CD14-positive monocyte (primary cell): ENCODE measurements at regions not wholly inside any gene's neighbourhood (a gene's known extent, or its start where the extent isn't known, plus 50 kb on each side); places are given as distances from the start of the nearest gene placed in this dataset.

Experiments used
- DNase-seq, 3 donors: peaks; one replicate each; pipeline ENCODE4 v3.0.0-alpha.2; 2011 to 2022
- H2AFZ ChIP-seq: 2 replicates; pipeline ENCODE4 v1.6.0; 2012; ENCODE audit warnings: mild to moderate bottlenecking, low read depth, low read length, inconsistent platforms; ENCODE audit not compliant: insufficient read depth, poor library complexity, severe bottlenecking
- H3K27ac ChIP-seq, 2 donors: 1 replicate in 1 of 2; 2 replicates in 1 of 2; pipeline ENCODE4 v1.5.1; 2012 to 2013; ENCODE audit warnings: low read length in 2 of 2, control low read depth in 1 of 2, inconsistent platforms in 1 of 2, low read depth in 1 of 2, mild to moderate bottlenecking in 1 of 2
- H3K27me3 ChIP-seq, 2 donors: one replicate each; pipeline versions ENCODE4 v1.6.0 to v1.6.1; 2011 to 2013; ENCODE audit warnings: low read length in 2 of 2; ENCODE audit not compliant: control insufficient read depth in 2 of 2, insufficient read depth in 2 of 2
- H3K36me3 ChIP-seq, 2 donors: replicated peaks in 1 of 2; 1 replicate in 1 of 2; 2 replicates in 1 of 2; pipeline versions ENCODE4 v1.5.1 to v1.6.1; 2012 to 2013; ENCODE audit warnings: low read length in 2 of 2, control low read depth in 1 of 2, inconsistent platforms in 1 of 2, mild to moderate bottlenecking in 1 of 2; ENCODE audit not compliant: insufficient read depth in 2 of 2, control insufficient read depth in 1 of 2
- H3K4me1 ChIP-seq, 2 donors: 1 replicate in 1 of 2; 2 replicates in 1 of 2; pipeline versions ENCODE4 v1.5.1 to v1.6.1; 2012 to 2013; ENCODE audit warnings: low read length in 2 of 2, control low read depth in 1 of 2, inconsistent platforms in 1 of 2, mild to moderate bottlenecking in 1 of 2, moderate library complexity in 1 of 2; ENCODE audit not compliant: insufficient read depth in 2 of 2, control insufficient read depth in 1 of 2
- H3K4me2 ChIP-seq: replicated peaks from 2 replicates; pipeline ENCODE3; 2012; ENCODE audit warnings: low read length, moderate library complexity, mild to moderate bottlenecking; ENCODE audit not compliant: poor library complexity, severe bottlenecking; ENCODE audit errors: extremely low read depth
- H3K4me3 ChIP-seq, 3 experiments: fragments of 200-600 bp in 1 of 3; sonication (generic) in 1 of 3; replicated peaks in 1 of 3; 1 replicate in 2 of 3; 2 replicates in 1 of 3; pipeline ENCODE4 v1.5.1; 2011 to 2013; ENCODE audit warnings: low read length in 3 of 3, mild to moderate bottlenecking in 3 of 3, control low read depth in 2 of 3, low read depth in 2 of 3, inconsistent platforms in 1 of 3, moderate library complexity in 1 of 3
- H3K79me2 ChIP-seq: 2 replicates; pipeline ENCODE4 v1.6.0; 2012; ENCODE audit warnings: mild to moderate bottlenecking, control low read depth, inconsistent platforms, low read length, moderate library complexity; ENCODE audit not compliant: insufficient read depth
- H3K9ac ChIP-seq: 2 replicates; pipeline ENCODE4 v1.6.0; 2017; ENCODE audit warnings: low read length, mild to moderate bottlenecking; ENCODE audit not compliant: insufficient read depth, poor library complexity, severe bottlenecking
- H3K9me3 ChIP-seq, 2 donors: replicated peaks in 1 of 2; 1 replicate in 1 of 2; 2 replicates in 1 of 2; pipeline versions ENCODE4 v1.5.1 to v1.6.1; 2012 to 2013; ENCODE audit warnings: low read length in 2 of 2, control low read depth in 1 of 2; ENCODE audit not compliant: control insufficient read depth in 1 of 2, insufficient read depth in 1 of 2
- H4K20me1 ChIP-seq: 2 replicates; pipeline ENCODE4 v1.6.0; 2012; ENCODE audit warnings: mild to moderate bottlenecking, low read length, control low read depth, moderate library complexity; ENCODE audit not compliant: insufficient read depth
- H3K27ac Mint-ChIP-seq, 7 donors: one replicate each; pipeline ENCODE4 v1.8.0; 2020; ENCODE audit warnings: mild to moderate bottlenecking in 7 of 7, mixed read lengths in 7 of 7, moderate library complexity in 6 of 7, inconsistent platforms in 2 of 7
- H3K27me3 Mint-ChIP-seq, 3 donors: one replicate each; pipeline ENCODE4 v1.8.0; 2021 to 2022; ENCODE audit warnings: low read depth in 3 of 3, mild to moderate bottlenecking in 3 of 3, mixed read lengths in 3 of 3, moderate library complexity in 3 of 3, inconsistent platforms in 1 of 3
- H3K36me3 Mint-ChIP-seq, 2 donors: one replicate each; pipeline ENCODE4 v1.8.0; 2020; ENCODE audit warnings: mixed read lengths in 2 of 2, inconsistent platforms in 1 of 2, mild to moderate bottlenecking in 1 of 2
- H3K4me1 Mint-ChIP-seq: one replicate; pipeline ENCODE4 v1.8.0; 2020; ENCODE audit warnings: mild to moderate bottlenecking, mixed read lengths
- H3K4me3 Mint-ChIP-seq, 2 donors: one replicate each; pipeline ENCODE4 v1.8.0; 2020; ENCODE audit warnings: mild to moderate bottlenecking in 2 of 2, mixed read lengths in 2 of 2, moderate library complexity in 1 of 2
- H3K9me3 Mint-ChIP-seq, 7 donors: one replicate each; pipeline ENCODE4 v1.8.0; 2020 to 2022; ENCODE audit warnings: mixed read lengths in 7 of 7, mild to moderate bottlenecking in 6 of 7, moderate library complexity in 6 of 7, inconsistent platforms in 2 of 7
- WGBS: methylation state at CpG from one replicate; pipeline ENCODE4 v1.1.5; 2013; ENCODE audit warnings: missing lambda C conversion rate; ENCODE audit not compliant: insufficient coverage; 5-methylcytosine and 5-hydroxymethylcytosine counted together
- intact Hi-C, 2 donors: fragments of 100-400 bp; cut with micrococcal nuclease; formaldehyde crosslinking; loops; one replicate each; pipeline versions ENCODE4 v1.15.0 to v1.15.1; 2023
- TF ChIP-seq, protein P1 (sequence below): fragments of 200-600 bp; IDR thresholded peaks from one replicate; pipeline ENCODE4 v1.8.0; 2022; ENCODE audit warnings: antibody characterized with exemption, mild to moderate bottlenecking

GRCh38 chr5:4017076-4017803 is 421.6 kb downstream of the IRX1 start:
- peaks cover 3 to 13% (median 11%) of the 10 kb centered on the region in 7 donors for H3K9me3 Mint-ChIP-seq

DNA sequence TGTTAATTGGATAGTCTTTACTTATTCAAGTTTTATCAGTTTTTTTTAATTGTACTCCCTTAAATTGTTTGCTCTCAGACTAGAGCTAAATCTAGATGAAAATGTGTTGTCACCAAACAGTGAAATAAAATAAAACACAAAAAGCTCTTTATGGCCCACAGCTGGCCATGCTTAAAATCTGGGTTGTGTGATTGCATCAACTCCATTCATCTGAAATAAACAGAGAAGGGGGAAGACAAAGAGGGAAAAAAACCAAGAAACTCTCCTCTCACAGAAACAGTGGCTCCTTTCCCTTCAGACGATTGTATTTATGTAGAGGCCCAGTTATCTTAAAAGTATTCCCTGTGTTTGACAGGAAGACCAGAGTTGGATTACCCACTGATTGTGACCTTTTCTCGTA is 422.4 kb downstream of the IRX1 start:
- peaks cover 5 to 18% (median 11%) of the 10 kb centered on the region in 7 donors for H3K9me3 Mint-ChIP-seq

More at GRCh38 chr5:4017076-4017803, 421.6 kb downstream of the IRX1 start:
- H3K9ac ChIP-seq: no peak overlapping the region
- Mint-ChIP-seq H3K27me3 (peaks cover 1 to 5% (median 4%) of the 10 kb centered on the region in 3 donors), H3K4me3 (no peak overlapping the region), H3K36me3 (no peaks in the 10 kb centered on the region), H3K4me1 (peaks cover 7% of the 10 kb centered on the region), H3K27ac (no peak overlapping the region)
- no peaks in the 10 kb centered on the region for H4K20me1 ChIP-seq
- no peak overlapping the region for H3K4me2 ChIP-seq
- TF ChIP-seq, protein P1, sequence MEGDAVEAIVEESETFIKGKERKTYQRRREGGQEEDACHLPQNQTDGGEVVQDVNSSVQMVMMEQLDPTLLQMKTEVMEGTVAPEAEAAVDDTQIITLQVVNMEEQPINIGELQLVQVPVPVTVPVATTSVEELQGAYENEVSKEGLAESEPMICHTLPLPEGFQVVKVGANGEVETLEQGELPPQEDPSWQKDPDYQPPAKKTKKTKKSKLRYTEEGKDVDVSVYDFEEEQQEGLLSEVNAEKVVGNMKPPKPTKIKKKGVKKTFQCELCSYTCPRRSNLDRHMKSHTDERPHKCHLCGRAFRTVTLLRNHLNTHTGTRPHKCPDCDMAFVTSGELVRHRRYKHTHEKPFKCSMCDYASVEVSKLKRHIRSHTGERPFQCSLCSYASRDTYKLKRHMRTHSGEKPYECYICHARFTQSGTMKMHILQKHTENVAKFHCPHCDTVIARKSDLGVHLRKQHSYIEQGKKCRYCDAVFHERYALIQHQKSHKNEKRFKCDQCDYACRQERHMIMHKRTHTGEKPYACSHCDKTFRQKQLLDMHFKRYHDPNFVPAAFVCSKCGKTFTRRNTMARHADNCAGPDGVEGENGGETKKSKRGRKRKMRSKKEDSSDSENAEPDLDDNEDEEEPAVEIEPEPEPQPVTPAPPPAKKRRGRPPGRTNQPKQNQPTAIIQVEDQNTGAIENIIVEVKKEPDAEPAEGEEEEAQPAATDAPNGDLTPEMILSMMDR: no peak
- no peaks in the 10 kb centered on the region for H3K79me2 ChIP-seq
- H3K36me3 ChIP-seq: no peaks in the 10 kb centered on the region
- H3K4me3 ChIP-seq: no peak overlapping the region
- intact Hi-C loops: no loop called here
- H3K27me3 ChIP-seq: no peaks in the 10 kb centered on the region
- no CpG with 5 or more reads among the region's 5 CpGs for WGBS
- no peak for DNase-seq
- H2AFZ ChIP-seq: no peak overlapping the region
- H3K9me3 ChIP-seq: peaks cover 0 to 11% of the 10 kb centered on the region in 2 donors
- no peak overlapping the region for H3K27ac ChIP-seq
- no peaks in the 10 kb centered on the region for H3K4me1 ChIP-seq

More for the DNA sequence above, 422.4 kb downstream of the IRX1 start:
- no peak for DNase-seq
- no peaks in the 10 kb centered on the region for H3K36me3 ChIP-seq
- H3K4me3 ChIP-seq: no peak overlapping the region
- WGBS: 70% methylated on average over 1 of the region's 2 CpGs
- Mint-ChIP-seq H3K27me3 (peaks cover 1 to 5% (median 4%) of the 10 kb centered on the region in 3 donors), H3K4me3 (no peak overlapping the region), H3K27ac (no peak overlapping the region), H3K36me3 (no peaks in the 10 kb centered on the region), H3K4me1 (peaks cover 7% of the 10 kb centered on the region)
- H3K9ac ChIP-seq: no peak overlapping the region
- H2AFZ ChIP-seq: no peak overlapping the region
- no peak overlapping the region for H3K4me2 ChIP-seq
- no peaks in the 10 kb centered on the region for H3K27me3 ChIP-seq
- no peaks in the 10 kb centered on the region for H3K79me2 ChIP-seq
- H4K20me1 ChIP-seq: no peaks in the 10 kb centered on the region
- no peak overlapping the region for H3K27ac ChIP-seq
- intact Hi-C loops: no loop called here
- peaks cover 0 to 16% of the 10 kb centered on the region in 2 donors for H3K9me3 ChIP-seq
- TF ChIP-seq, protein P1: no peak
- H3K4me1 ChIP-seq: no peaks in the 10 kb centered on the region
